ENCODE measurements at regions not wholly inside any gene's neighbourhood (a gene's known extent, or its start where the extent isn't known, plus 50 kb on each side); places are given as distances from the start of the nearest gene placed in this dataset.

DNA sequence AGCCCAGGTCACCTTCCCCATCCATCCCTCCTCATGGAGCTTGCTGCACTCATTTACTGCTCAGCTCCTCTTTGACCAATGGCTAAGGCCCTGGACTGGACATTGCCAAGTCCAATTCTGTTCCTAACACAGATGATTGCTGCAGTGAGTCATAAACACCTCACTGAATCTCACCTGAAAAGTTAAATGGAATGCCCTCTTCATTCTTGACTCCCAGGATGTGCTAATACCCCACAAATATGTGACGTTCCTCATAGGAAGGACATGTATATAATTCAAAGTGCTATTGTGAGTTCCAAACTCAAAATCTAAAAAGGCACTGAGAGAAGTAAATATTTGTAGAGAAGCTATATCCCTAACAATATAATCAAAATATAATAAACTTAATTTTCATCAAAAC is 73.5 kb upstream of the DLX6 start:
- TF ChIP-seq RAD21 (IDR thresholded peaks at IDR 0.05; ENCODE audit: insufficient read depth, low read depth, low read length) (no peak), REST (IDR thresholded peaks at IDR 0.05; ENCODE audit: low read depth, low read length) (no peak), BRCA1 (IDR thresholded peaks at IDR 0.05; ENCODE audit: low read depth, low read length) (no peak), HDAC6 (IDR thresholded peaks at IDR 0.05; ENCODE audit: unreplicated experiment) (no peak), MXI1 (IDR thresholded peaks at IDR 0.05; ENCODE audit: low read depth, low read length) (no peak), GABPA (IDR thresholded peaks at IDR 0.05; ENCODE audit: low read depth) (no peak)

Measured in GM12878 (cell line).